ENCODE measurements at regions not wholly inside any gene's neighbourhood (a gene's known extent, or its start where the extent isn't known, plus 50 kb on each side); places are given as distances from the start of the nearest gene placed in this dataset.
"Not testable (repeated sequence)": the region's sequence is repeated elsewhere in the genome, so short reads cannot be mapped to it uniquely, and the experiment has no call there.

DNA sequence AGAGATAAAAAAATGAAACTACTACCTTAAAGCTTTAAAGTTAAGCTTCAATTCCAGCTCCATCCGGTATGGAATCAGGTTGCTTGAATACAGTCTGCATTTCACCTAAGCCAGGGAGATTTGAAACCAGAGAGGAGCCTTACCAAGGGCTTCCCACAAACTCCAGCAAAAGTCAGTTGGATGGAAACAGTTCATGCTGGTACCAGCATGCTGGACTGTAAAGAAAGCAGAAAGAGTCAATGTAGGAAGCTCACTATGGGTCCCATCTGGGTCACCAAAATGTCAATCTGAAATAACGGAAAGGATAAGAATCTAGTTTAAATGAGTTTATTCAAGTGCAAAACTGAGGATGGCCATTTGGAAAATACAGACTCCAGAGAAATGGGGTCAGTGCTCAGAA, 65.3 kb downstream of the CDO1 start:
- no peak for DNase-seq

DNA sequence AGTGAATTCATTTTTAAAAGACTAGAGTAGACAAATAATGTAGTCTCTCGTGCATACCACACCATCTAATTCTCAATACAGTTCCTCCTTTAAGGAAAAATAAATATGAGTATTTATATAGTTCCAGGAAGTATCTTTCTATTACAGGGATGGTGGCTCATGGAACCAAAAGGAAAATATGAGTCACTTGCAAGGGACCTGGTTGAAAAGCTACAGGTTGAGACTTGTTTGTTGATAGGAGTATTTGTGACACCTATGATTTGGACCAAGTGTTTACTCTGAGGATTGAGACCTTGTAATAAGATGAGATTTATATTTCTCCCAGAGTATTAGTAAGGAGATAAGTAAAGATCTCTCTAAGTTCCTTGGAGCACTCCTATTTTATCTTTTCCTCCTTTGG, 67.4 kb downstream of the CDO1 start:
- DNase-seq = no peak

DNA sequence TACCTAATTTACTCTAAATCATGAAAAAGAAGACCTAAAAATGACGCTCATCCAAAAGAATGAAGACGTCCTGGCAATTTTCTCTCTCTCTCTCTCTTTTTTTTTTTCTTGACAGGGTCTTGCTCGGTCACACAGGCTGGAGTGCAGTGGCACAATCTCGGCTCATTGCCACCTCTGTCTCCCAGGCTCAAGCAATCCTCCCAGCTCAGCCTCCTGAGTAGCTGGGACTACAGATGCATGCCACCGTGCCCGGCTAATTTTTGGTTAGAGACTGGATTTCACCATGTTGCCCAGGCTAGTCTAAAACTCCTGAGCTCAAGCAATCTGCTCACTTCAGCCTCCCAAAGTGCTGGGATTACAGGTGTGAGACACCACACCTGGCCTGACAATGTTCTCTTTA, 77.2 kb downstream of the CDO1 start:
- not testable (repeated sequence) for DNase-seq

DNA sequence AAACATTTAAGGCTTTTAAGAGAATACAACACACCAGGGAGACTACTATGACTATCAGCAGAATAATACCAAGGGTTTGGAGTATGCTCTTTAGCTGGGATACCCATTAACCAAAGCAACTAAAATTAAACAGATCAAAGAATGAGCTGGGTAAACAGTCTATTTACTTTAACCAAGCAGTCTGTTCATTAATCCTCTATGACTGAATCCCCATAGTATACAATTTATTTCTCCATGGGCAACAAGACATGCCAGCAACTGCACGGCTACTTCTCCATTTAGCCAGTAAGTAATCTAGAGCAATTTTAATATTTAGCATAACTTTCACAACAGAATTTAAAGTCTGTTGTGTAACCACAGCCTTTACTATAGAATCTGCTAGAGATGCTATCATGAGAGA, 77.6 kb downstream of the CDO1 start:
- DNase-seq = no peak

DNA sequence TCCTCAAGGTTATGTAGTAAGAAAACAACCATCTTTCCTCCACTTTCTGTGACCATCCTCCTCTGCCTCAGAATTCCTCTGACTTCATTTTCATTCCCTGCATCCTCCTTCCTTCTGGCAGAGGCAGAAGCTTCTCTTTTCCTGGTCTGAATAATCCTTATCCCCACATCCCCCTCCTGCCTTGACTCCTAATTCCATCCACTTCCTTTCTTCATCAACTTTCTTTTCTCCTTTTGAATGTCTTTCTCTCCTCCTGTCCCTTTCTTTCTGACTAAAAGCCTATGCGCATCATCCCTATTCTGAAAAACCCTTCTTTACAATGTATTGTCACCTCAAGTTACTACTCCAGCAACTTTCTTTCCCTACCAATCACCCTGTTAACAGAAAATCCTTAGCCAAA, 79.0 kb downstream of the CDO1 start:
- DNase-seq = no peak

DNA sequence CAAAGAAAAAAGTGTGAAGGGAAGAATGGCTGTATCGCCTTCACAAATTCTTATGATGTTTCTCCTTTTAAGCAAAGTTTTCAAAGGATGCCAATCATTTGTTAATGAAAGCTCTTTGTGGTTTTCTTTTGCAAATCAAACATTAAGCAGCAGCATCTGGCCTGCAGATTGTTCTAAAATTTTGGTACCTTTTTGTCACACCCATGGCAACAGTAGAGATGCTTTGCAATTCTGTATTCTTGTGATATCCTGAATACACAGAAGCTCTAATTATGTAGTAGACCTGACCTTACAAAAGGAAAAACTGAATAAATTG, 79.8 kb downstream of the CDO1 start:
- no peak for DNase-seq

DNA sequence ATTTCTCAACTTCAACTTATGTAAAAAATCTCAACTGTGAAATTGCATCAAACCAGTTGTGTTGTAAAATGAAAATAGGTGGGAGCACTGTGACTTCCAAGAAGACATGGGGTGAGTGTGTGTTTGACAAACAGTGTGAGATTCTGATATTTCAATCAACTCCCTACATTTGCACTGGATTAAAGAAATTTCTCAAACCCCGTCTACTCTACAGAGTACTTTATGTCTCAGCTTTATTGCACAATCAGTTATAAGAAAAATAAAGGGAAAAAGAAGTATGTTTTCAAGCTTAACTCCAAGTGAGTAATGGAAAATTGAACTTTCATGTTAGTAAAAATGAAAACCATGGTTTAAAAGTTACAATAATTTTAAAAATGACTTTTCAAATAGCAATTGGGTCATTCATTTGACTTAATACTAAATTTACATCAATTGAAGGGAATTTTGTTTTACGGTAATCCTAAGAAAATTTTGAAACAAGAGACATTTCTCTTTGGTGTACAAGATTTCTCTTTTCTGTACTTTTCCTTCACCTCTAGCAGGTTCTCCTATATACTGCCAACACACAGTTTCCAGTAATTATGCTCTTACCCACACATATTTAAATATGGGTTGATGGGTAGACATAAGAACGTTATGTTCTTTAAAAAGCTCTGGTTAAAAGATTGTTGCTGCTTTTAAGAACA, 80.3 kb downstream of the CDO1 start:
- DNase-seq = no peak

DNA sequence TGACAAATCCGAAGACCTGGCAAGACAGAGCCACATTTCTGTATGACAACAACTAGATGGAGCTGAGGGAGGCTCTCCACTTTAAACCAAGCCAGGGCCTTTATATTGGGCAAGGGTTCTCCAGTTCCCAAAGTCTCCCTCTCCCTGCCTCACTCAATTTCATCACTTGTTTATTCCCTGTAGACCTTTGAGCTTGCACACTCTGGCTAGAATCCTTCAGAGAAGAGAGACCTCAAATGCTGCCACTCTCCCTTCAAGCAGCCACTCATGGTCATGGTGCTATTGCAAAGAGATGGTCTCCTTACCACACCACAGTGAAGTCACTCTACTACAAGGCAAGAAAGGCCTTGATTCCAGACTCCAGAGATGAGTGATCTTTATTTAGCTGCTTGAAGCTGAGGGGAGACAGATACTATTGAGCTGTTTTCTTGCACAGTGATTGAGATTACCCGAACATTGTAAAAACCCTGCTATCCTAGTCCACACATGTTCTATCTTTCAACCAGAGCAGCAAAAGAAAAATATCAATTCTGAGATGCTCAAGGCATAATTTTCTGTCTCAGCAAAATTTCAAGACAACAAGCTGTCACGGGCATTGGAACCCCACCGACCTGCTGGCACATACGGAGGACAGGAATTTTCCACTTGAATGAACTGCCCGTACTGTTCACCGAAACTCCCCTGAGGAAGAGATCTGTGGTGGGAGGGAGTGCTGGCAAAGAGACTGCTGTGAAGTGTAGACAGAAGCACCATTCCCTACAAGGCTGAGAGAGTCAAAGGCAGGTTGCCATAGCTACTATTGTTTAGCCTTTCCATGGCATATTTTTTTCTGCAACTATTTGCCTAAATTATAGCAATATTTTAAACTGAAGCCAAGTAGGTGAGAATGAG, 81.1 kb downstream of the CDO1 start:
- DNase-seq = peak; percentile 16

DNA sequence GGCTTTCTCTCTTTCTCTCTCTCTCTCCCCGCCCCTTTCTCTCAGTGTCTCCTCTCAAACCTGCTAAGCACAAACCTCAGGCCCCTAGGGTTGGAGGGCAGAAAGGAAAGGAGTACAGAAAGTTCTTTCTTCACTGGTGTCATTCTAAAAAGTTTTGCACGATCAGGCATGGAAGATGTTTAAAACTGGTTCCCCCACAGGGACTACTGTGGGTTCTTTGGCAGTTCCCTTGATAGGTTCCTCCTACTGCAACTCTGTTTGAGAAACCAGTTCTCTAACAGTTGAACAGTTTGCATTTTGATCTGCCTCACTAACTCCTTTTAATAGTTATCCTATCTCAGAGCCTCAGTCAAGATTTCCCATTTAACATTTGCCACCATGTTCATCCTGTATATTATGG, 82.9 kb downstream of the CDO1 start:
- DNase-seq = no peak

DNA sequence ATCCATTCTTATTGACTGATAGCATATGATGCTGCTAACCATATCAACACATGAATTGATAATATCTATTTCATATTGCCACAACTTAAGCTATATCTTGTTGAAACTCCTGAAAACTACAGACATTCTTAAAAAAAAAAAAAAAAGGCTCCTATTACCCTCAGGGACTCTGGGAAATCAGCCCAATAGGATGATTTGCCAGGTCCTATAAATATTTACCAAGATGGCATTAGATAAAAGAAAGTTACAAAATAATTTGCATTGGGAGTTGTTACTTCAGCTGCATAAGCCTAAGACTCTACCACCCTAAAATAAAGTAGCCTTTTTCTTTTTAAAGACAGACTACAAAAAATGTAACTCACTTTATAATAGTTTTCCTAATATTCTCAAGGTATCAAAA, 84.4 kb downstream of the CDO1 start:
- no peak for DNase-seq

DNA sequence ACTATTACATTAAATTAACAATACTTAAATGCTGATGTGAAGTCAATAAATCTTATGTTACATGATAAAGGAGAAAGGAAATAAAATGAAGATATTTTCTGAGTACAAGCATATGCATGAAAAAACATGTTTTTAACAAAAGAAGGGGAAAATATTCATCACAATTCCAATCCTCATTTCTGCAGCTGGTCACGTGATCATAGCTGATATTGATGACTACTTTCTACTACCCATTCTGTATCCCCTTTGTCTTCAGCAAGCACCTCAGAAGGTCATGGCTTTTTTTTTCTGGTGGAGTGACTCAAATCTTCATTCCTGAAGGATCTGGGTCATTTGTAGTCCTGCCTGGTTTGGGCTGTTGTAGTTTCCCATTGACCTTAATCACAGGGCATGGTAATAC, 90.9 kb downstream of the CDO1 start:
- DNase-seq = no peak

DNA sequence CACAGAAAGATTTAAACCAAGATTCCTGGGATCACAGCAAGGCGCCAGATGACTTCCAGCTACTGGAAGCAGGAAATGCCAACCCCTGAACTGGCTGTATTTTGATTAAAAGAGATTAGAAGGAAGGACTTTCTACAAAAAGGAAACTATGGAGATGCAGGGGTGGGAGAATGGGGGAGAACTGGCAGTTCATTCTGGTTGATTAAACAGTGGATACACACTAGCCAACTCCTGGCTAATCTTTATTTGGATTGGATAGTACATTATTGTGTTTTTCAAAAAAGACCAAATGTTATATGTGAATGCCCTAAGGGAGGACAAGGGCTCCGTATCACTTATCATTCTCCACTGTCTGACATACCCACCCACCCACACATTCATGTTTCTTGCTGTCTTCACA, 93.2 kb downstream of the CDO1 start:
- DNase-seq = no peak

DNA sequence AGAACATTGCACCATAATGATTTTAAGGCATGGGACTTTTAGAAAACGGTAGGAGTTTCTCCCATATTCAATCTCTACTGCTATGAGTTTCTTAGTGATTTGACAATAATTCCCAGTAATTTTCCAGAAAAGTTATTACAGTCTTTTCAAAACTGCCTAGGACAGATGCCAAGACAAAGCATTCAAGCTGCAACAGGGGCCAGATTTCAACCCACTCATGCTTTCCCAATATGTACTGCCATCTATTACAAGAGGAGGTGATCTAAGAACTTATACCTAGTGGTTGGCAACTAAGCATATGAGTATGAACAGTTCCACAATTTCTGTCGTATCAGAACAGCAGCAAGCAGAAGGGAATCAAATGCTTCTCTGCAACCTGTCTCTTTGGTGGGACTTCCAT, 95.1 kb upstream of the TMED7 start:
- no peak for DNase-seq

DNA sequence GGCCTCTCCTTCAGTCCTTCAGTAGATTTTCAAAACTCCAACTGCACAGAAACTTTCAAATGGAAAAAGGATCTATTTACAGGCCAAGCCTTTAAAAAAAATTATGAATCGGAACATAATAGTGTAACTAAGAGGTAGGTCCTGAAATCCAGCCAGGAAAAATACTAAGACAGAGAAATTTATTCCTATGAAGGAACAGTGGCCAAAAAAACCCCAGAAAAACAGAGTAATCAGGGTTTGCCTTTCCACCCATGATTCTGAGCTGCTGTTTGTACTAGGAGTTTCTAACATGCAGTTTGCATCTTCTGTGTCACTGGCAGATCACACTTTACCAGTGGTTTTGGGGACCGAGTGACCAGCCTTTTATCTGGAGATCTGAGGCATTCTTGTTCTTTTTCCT, 93.1 kb upstream of the TMED7 start:
- no peak for DNase-seq

DNA sequence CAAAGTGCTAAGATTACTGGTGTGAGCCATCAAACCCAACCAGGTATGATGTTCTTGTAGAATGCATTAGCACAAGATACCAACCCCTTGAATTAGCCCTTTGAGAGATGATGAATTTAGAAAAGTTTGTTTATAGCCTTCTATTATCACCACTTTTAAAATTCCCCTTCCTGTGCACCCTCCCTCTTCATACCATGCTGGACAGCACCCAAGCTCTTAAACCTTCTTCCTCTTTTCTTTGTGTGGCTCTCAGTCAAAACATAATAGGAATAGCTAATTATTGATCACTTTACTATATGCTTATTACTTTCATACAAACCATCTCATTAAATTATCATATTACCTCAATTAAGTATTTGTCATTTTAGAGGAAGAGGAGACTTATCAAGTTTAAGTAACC, 87.6 kb upstream of the TMED7 start:
- DNase-seq = no peak

DNA sequence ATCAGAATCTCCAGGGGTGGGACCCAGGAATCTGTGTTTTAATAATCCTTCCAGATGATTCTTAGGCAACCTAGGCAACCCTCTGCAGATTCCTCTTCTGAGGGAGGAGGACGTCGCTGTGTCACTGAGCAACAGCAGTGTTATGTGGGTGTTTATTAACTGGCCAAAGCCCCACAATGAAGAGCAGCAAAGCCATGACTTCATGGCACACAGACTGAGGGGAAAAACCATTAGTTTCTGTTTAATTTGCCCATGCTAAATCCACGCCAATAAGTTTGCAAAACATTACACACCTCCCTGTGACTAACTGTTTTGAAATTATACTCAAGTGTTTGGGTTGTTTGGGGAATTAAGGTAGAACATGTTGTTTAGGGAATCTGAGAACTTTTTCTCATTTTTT, 83.7 kb upstream of the TMED7 start:
- DNase-seq = no peak

DNA sequence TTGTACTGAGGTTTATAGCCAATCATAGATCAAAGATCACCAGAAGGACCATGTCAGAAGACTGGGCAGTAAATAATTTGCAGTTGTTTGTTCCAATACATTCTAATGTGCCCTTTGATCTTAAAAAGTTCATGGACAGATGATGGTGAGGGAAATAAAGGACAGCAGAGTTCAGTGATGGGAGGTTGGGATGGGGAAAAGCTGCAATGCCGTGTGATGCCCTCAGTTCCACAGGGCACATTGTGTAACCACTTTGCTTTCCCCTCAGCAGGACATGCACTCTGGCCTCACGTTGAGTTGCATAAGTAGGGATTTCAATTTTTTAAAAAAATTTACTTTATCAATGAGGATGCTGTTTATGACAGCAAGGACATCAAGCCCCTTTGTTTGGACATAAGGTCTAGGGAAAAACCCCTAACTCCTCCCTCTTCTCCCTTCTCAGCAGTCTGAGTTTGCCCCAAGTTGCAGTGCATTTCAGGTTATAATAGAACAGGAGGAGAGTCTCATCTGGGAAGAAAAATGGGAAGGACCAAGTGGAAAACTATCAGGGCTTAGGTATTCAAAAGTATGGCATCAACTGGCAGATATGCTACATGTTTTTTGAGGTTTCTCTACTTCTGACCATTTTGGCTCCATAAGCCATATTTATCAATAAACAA, 83.1 kb upstream of the TMED7 start:
- no peak for DNase-seq

DNA sequence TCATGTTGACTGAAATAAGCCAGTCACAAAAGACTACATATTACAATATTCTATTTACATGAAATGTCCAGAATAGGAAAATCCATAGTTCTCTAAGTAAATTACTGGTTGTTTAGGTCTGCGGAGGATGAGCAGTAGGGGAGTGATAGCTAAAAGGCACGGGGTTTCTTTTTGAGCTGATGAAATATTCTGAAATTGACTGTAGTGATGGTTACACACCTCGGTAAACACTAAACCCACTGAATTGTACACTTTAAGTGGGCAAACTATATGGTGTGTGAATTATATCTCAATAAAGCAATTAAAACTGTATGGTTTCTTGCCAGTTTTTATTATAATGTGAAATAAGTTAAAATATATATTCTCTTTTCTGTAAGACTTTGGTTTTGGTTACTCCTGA, 77.7 kb upstream of the TMED7 start:
- DNase-seq = no peak

DNA sequence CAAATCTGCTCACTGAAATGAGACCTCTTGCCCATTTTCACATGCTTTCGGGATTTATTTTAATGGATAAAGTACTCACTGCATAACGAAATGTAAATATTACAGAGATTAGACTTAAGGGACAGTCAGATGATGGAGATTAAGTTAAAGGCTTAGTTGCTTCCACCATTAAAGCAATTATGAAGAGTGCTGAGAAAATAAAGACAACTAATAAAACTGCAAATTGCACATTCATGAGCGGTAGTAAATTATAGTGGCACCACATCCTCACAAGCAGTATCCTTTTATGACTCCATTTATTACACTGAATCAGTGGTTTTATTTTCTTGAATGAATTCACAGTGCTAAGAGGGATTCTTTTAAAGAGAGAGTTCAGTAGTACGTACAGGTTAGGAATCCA, 76.2 kb upstream of the TMED7 start:
- no peak for DNase-seq

DNA sequence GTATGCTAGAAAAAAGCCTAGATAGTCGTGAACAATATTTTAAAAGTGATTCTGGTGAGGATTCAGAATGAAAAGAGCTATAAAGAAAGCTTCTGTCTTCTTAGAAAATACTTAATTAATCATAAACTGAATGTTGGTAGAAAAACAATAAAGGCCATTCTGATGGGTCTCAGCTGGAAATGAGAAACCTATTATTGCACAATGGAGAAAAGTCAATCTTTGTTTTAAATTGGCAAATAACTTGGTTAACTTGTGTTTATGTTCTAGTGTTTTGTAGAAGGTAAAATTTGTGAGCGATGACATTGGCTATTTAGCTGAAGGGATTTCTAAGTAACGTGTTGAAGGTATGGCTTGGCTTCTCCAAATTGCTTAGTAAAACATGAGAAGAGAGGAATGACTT, 74.1 kb upstream of the TMED7 start:
- DNase-seq = no peak

DNA sequence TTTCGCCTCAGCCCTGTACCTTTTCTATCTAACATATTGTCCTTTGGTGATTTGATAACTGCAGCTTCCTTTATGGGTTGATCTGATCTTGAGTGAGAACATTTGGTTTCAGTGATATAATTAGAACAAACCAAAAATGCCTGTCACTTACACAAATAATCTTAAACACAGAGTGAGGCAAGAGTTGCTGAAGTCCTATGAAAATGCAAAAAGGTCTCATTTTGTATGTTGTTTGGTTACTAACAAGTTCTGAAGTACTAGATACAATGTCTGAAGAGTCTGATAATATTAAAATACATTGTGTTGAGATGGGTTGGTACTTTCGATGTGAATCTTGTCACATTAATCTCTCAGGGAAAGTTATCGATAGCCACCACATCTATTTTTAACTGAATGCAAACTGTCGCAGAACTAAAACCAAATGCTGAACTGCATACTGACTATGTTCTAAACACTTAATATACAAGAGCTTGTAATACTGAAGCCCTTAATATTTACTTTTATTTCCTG, 70.4 kb upstream of the TMED7 start:
- no peak for DNase-seq

DNA sequence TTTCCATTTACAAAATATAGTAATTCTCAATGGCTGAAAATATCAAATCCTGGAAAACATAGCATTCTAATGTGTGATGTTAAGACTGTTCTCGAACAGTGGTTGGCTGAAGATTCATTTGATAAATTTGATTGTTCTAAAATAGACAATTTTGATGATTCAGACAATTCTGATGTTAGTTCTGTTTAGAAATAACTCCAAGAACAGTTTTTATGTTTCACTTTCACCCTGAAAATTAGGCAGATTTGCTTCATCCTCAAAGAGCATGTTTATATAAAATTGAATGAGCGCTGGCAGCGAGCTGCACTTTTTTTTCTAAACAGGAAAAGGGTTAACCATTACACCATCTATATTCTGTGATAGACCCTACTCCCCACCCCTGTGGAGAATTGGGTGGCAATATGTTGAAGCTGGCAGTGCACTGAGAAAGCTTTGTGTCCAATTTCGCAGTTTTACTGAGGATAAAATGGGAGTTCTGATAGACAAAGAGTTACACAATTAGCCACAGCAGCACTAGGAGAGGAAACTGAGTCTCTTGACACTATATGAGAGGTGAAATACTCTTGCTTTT, 69.6 kb upstream of the TMED7 start:
- DNase-seq = no peak

DNA sequence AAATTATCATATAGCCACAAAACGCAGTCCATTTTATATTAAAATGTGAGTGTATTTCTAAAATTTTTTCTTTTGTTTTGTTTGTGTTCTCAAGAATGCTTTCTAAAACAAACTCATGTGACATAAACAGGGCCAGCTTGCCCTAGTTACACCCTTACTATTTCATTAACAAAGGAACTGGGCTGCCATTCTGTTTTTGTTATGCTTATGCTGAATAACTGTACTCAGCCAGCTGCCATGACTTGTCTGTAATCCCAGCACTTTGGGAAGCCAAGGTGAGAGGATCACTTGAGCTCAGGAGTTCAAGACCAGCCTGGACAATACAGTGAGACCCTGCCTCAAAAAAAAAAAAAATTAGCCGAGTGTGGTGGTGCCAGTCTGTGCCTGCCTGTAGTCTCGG, 66.0 kb upstream of the TMED7 start:
- not testable (repeated sequence) for DNase-seq

DNA sequence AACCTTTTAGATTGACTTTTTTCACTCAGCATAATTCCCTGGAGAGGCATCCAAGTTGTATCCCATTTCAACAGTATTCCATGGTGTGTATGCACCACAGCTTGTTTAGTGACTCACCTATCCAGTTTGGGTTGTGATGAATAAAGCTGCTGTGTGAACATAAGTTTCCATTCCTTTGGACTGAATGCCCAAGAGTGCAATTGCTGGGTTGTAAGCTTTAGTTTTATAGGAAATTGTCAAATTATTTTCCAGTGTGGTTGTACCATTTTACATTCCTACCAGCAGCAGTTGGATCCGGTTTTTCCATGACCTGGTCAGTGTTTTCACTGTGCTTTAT, 60.9 kb upstream of the TMED7 start:
- DNase-seq = no peak
